ENCODE measurements at regions not wholly inside any gene's neighbourhood (a gene's known extent, or its start where the extent isn't known, plus 50 kb on each side); places are given as distances from the start of the nearest gene placed in this dataset.

- no peak for TF ChIP-seq CTCF (IDR thresholded peaks at IDR 0.05)
- no peak for TF ChIP-seq POLR2A (IDR thresholded peaks at IDR 0.05)
These were observed 74.8 kb upstream of the BOC start for GRCh38 chr3:113136544-113136943.

Data from right lobe of liver (tissue), 4 donors.